H9 (cell line): ENCODE measurements at regions not wholly inside any gene's neighbourhood (a gene's known extent, or its start where the extent isn't known, plus 50 kb on each side); places are given as distances from the start of the nearest gene placed in this dataset.

ENCODE experiments used
- DNase-seq: peaks from one replicate; pipeline ENCODE4 v3.0.0-alpha.2; 2017
- H2AFZ ChIP-seq: one replicate; pipeline ENCODE4 v1.6.1; 2013; ENCODE audit warnings: mild to moderate bottlenecking, low read length, control low read depth, moderate library complexity
- H2AK5ac ChIP-seq: 2 replicates; pipeline ENCODE4 v1.6.1; 2013; ENCODE audit warnings: low read length, control low read depth, mixed read lengths; ENCODE audit not compliant: insufficient read length
- H2BK120ac ChIP-seq: one replicate; pipeline ENCODE4 v1.6.1; 2013; ENCODE audit warnings: low read depth, mild to moderate bottlenecking, low read length, control low read depth, inconsistent platforms; ENCODE audit not compliant: poor library complexity, severe bottlenecking
- H2BK12ac ChIP-seq: 2 replicates; pipeline ENCODE4 v1.6.1; 2013; ENCODE audit warnings: low read length, control low read depth, mixed read lengths, low read depth; ENCODE audit not compliant: insufficient read length
- H2BK15ac ChIP-seq: 2 replicates; pipeline ENCODE4 v1.6.1; 2013; ENCODE audit warnings: low read depth, low read length, control low read depth
- H2BK20ac ChIP-seq: one replicate; pipeline ENCODE4 v1.6.1; 2013; ENCODE audit warnings: low read depth, mild to moderate bottlenecking, low read length, control low read depth, inconsistent platforms; ENCODE audit not compliant: poor library complexity, severe bottlenecking
- H2BK5ac ChIP-seq: 2 replicates; pipeline ENCODE4 v1.6.1; 2013; ENCODE audit warnings: low read length, control low read depth, mixed read lengths; ENCODE audit not compliant: insufficient read length
- H3K14ac ChIP-seq: 2 replicates; pipeline ENCODE4 v1.6.1; 2013; ENCODE audit warnings: low read length, control low read depth; ENCODE audit not compliant: insufficient read depth
- H3K18ac ChIP-seq: 2 replicates; pipeline ENCODE4 v1.6.1; 2013; ENCODE audit warnings: low read depth, mild to moderate bottlenecking, mixed read lengths, low read length, control low read depth; ENCODE audit not compliant: insufficient read length
- H3K23ac ChIP-seq: 2 replicates; pipeline ENCODE4 v1.6.1; 2013; ENCODE audit warnings: low read length, control low read depth, mixed read lengths, low read depth; ENCODE audit not compliant: insufficient read length
- H3K23me2 ChIP-seq: 2 replicates; pipeline ENCODE4 v1.6.1; 2013; ENCODE audit warnings: low read depth, mild to moderate bottlenecking, mixed read lengths, low read length, control low read depth; ENCODE audit not compliant: insufficient read length, poor library complexity, severe bottlenecking
- H3K27ac ChIP-seq: 2 replicates; pipeline ENCODE4 v1.5.1; 2013; ENCODE audit warnings: low read length, control low read depth, mixed read lengths, low read depth; ENCODE audit not compliant: insufficient read length
- H3K27me3 ChIP-seq: 2 replicates; pipeline ENCODE4 v1.6.1; 2013; ENCODE audit warnings: low read length, control low read depth, inconsistent platforms; ENCODE audit not compliant: insufficient read depth
- H3K4ac ChIP-seq: 2 replicates; pipeline ENCODE4 v1.6.1; 2013; ENCODE audit warnings: low read depth, mild to moderate bottlenecking, control low read depth, inconsistent platforms, low read length, moderate library complexity
- H3K4me1 ChIP-seq: 2 replicates; pipeline ENCODE4 v1.6.1; 2013; ENCODE audit warnings: low read length, control low read depth, inconsistent platforms; ENCODE audit not compliant: insufficient read depth
- H3K4me2 ChIP-seq: 2 replicates; pipeline ENCODE4 v1.6.1; 2013; ENCODE audit warnings: low read length, control low read depth, mixed read lengths; ENCODE audit not compliant: insufficient read length, insufficient read depth
- H3K56ac ChIP-seq: 2 replicates; pipeline ENCODE4 v1.6.1; 2013; ENCODE audit warnings: low read depth, mild to moderate bottlenecking, mixed read lengths, low read length, control low read depth; ENCODE audit not compliant: insufficient read length
- H3K79me1 ChIP-seq: 2 replicates; pipeline ENCODE4 v1.6.1; 2013; ENCODE audit warnings: low read depth, mild to moderate bottlenecking, moderate library complexity, low read length, control low read depth, inconsistent platforms; ENCODE audit not compliant: insufficient read depth, poor library complexity, severe bottlenecking
- H3K79me2 ChIP-seq: 2 replicates; pipeline ENCODE4 v1.6.1; 2013; ENCODE audit warnings: low read length, control low read depth, inconsistent platforms; ENCODE audit not compliant: insufficient read depth
- H3K9ac ChIP-seq: 2 replicates; pipeline ENCODE4 v1.6.1; 2013; ENCODE audit warnings: low read length, control low read depth, mixed read lengths; ENCODE audit not compliant: insufficient read length; ENCODE audit errors: extremely low read depth
- H3K9me3 ChIP-seq: one replicate; pipeline ENCODE4 v1.6.1; 2013; ENCODE audit warnings: low read depth, low read length, inconsistent platforms; ENCODE audit not compliant: control insufficient read depth
- H3T11ph ChIP-seq: one replicate; pipeline ENCODE4 v1.6.1; 2013; ENCODE audit warnings: mild to moderate bottlenecking, low read length, control low read depth, inconsistent platforms
- H4K20me1 ChIP-seq: one replicate; pipeline ENCODE4 v1.6.1; 2013; ENCODE audit not compliant: control insufficient read depth, insufficient read length, insufficient read depth
- H4K5ac ChIP-seq: 2 replicates; pipeline ENCODE4 v1.6.1; 2013; ENCODE audit warnings: low read depth, mild to moderate bottlenecking, mixed read lengths, low read length, control low read depth; ENCODE audit not compliant: insufficient read length
- H4K8ac ChIP-seq: replicated peaks from 2 replicates; pipeline ENCODE4 v1.6.1; 2013; ENCODE audit warnings: low read length, control low read depth, mixed read lengths, low read depth; ENCODE audit not compliant: insufficient read length
- H4K91ac ChIP-seq: 2 replicates; pipeline ENCODE4 v1.6.1; 2013; ENCODE audit warnings: low read depth, mild to moderate bottlenecking, moderate library complexity, mixed read lengths, low read length, control low read depth; ENCODE audit not compliant: insufficient read length
- H3K27ac Mint-ChIP-seq, 3 experiments: 2 replicates in 2 of 3; 3 replicates in 1 of 3; pipeline ENCODE4 v1.8.0; 2020 to 2021; ENCODE audit warnings: mixed read lengths in 3 of 3, mild to moderate bottlenecking in 1 of 3, moderate library complexity in 1 of 3
- H3K27me3 Mint-ChIP-seq: 2 replicates; pipeline ENCODE4 v1.8.0; 2021; ENCODE audit warnings: low read depth, mild to moderate bottlenecking, moderate library complexity, mixed read lengths
- H3K36me3 Mint-ChIP-seq, 3 experiments: 2 replicates in 2 of 3; 3 replicates in 1 of 3; pipeline ENCODE4 v1.8.0; 2020 to 2021; ENCODE audit warnings: low read depth in 3 of 3, mixed read lengths in 3 of 3; ENCODE audit not compliant: insufficient read depth in 1 of 3
- H3K4me1 Mint-ChIP-seq, 2 experiments: 2 replicates each; pipeline ENCODE4 v1.8.0; 2020; ENCODE audit warnings: mixed read lengths in 2 of 2
- H3K4me3 Mint-ChIP-seq, 2 experiments: 2 replicates in 1 of 2; 3 replicates in 1 of 2; pipeline ENCODE4 v1.8.0; 2020 to 2021; ENCODE audit warnings: mild to moderate bottlenecking in 2 of 2, mixed read lengths in 2 of 2, moderate library complexity in 1 of 2
- H3K9me3 Mint-ChIP-seq, 2 experiments: 2 replicates in 1 of 2; 3 replicates in 1 of 2; pipeline ENCODE4 v1.8.0; 2020; ENCODE audit warnings: mild to moderate bottlenecking in 2 of 2, mixed read lengths in 2 of 2, moderate library complexity in 1 of 2
- WGBS: extraction: QIAGEN DNeasy Blood & Tissue Kit; methylation state at CpG from one replicate; pipeline ENCODE4 v1.1.7; 2013; ENCODE audit warnings: missing lambda C conversion rate, low lambda C conversion rate, mixed read lengths; ENCODE audit not compliant: insufficient read length; ENCODE audit errors: extremely low coverage; 5-methylcytosine and 5-hydroxymethylcytosine counted together
- TF ChIP-seq, protein P1 (sequence below): fragments of 200-600 bp; sonication (generic); conservative IDR thresholded peaks from 3 replicates; pipeline ENCODE4 v1.8.0; 2021; ENCODE audit warnings: antibody characterized with exemption, mild to moderate bottlenecking

GRCh38 chr18:40874233-40874632, 1080.8 kb upstream of the PIK3C3 start:
- H3K27me3 ChIP-seq = no peaks in the 10 kb centered on the region
- no peaks in the 10 kb centered on the region for H3K79me1 ChIP-seq
- no peaks in the 10 kb centered on the region; a peak in 1 of 7 replicates for H3K36me3 Mint-ChIP-seq
- H2AFZ ChIP-seq = no peak overlapping the region
- peaks cover 4% of the 10 kb centered on the region; the same call in 1 of the 2 replicates for H3K4me1 ChIP-seq
- no peak for DNase-seq
- no peak overlapping the region for H3K56ac ChIP-seq
- TF ChIP-seq, protein P1, sequence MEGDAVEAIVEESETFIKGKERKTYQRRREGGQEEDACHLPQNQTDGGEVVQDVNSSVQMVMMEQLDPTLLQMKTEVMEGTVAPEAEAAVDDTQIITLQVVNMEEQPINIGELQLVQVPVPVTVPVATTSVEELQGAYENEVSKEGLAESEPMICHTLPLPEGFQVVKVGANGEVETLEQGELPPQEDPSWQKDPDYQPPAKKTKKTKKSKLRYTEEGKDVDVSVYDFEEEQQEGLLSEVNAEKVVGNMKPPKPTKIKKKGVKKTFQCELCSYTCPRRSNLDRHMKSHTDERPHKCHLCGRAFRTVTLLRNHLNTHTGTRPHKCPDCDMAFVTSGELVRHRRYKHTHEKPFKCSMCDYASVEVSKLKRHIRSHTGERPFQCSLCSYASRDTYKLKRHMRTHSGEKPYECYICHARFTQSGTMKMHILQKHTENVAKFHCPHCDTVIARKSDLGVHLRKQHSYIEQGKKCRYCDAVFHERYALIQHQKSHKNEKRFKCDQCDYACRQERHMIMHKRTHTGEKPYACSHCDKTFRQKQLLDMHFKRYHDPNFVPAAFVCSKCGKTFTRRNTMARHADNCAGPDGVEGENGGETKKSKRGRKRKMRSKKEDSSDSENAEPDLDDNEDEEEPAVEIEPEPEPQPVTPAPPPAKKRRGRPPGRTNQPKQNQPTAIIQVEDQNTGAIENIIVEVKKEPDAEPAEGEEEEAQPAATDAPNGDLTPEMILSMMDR = no peak
- H3K18ac ChIP-seq = no peak overlapping the region
- no peak overlapping the region for H3K14ac ChIP-seq
- H3K4me3 Mint-ChIP-seq = no peak overlapping the region
- no peak overlapping the region for H3K27ac Mint-ChIP-seq
- no peak overlapping the region for H2BK5ac ChIP-seq
- H2BK12ac ChIP-seq = no peak overlapping the region
- H3K4ac ChIP-seq = no peak overlapping the region
- no peaks in the 10 kb centered on the region for H3K9me3 ChIP-seq
- no peaks in the 10 kb centered on the region for H3K79me2 ChIP-seq
- peaks cover 27 to 30% of the 10 kb centered on the region in 2 experiments for H3K4me1 Mint-ChIP-seq
- no peak overlapping the region for H4K91ac ChIP-seq
- H3K27ac ChIP-seq = no peak overlapping the region
- H2AK5ac ChIP-seq = no peak overlapping the region
- H3K23ac ChIP-seq = no peak overlapping the region
- peaks cover 0 to 3% of the 10 kb centered on the region in 2 experiments; a peak in 2 of 5 replicates for H3K9me3 Mint-ChIP-seq
- H2BK20ac ChIP-seq = no peak overlapping the region
- no CpG with 5 or more reads among the region's 1 CpG for WGBS
- no peak overlapping the region for H2BK15ac ChIP-seq
- H4K20me1 ChIP-seq = no peaks in the 10 kb centered on the region
- no peak overlapping the region for H2BK120ac ChIP-seq
- peaks cover 6% of the 10 kb centered on the region for H3K27me3 Mint-ChIP-seq
- H3K9ac ChIP-seq = no peak overlapping the region
- no peak overlapping the region for H3T11ph ChIP-seq
- no peaks in the 10 kb centered on the region for H3K23me2 ChIP-seq
- no peak overlapping the region for H4K5ac ChIP-seq
- H4K8ac ChIP-seq = no peak overlapping the region
- H3K4me2 ChIP-seq = no peak overlapping the region
